SU-DHL-6 (cell line): ENCODE measurements at regions not wholly inside any gene's neighbourhood (a gene's known extent, or its start where the extent isn't known, plus 50 kb on each side); places are given as distances from the start of the nearest gene placed in this dataset.

Experiments
- H2AFZ ChIP-seq: fragments of 200-600 bp; sonication (generic); 2 replicates; pipeline ENCODE4 v1.6.1; 2014; ENCODE audit warnings: low read depth, mild to moderate bottlenecking, moderate library complexity, mixed read lengths, antibody characterized with exemption, low read length; ENCODE audit not compliant: severe bottlenecking
- H3F3A ChIP-seq: fragments of 200-600 bp; shearing (Covaris generic); 2 replicates; pipeline ENCODE4 v1.6.0; 2016; ENCODE audit warnings: antibody characterized with exemption, mild to moderate bottlenecking; ENCODE audit not compliant: insufficient read depth
- H3K27ac ChIP-seq: fragments of 200-600 bp; sonication (generic); 2 replicates; pipeline ENCODE4 v1.5.1; 2016; ENCODE audit warnings: low read depth, mild to moderate bottlenecking, low read length, moderate library complexity, mixed read lengths
- H3K27me3 ChIP-seq: fragments of 200-600 bp; sonication (generic), shearing (Covaris generic); 2 replicates; pipeline ENCODE4 v1.6.0; 2014; ENCODE audit warnings: mild to moderate bottlenecking, low read length
- H3K36me3 ChIP-seq: fragments of 200-600 bp; sonication (generic); 2 replicates; pipeline ENCODE4 v1.6.1; 2014; ENCODE audit warnings: mild to moderate bottlenecking, low read length, mixed read lengths
- H3K4me2 ChIP-seq: fragments of 300-600, 200-600 bp; shearing (Covaris generic), sonication (generic); 2 replicates; pipeline ENCODE4 v1.6.0; 2014; ENCODE audit warnings: low read length, low read depth, mild to moderate bottlenecking; ENCODE audit not compliant: poor library complexity, severe bottlenecking
- H3K4me3 ChIP-seq: fragments of 200-600 bp; sonication (generic); 2 replicates; pipeline ENCODE4 v1.5.1; 2014; ENCODE audit warnings: antibody characterized with exemption, low read length, mild to moderate bottlenecking, mixed read lengths; ENCODE audit not compliant: insufficient read depth, poor library complexity, severe bottlenecking
- H3K79me2 ChIP-seq: fragments of 200-600 bp; sonication (generic); 2 replicates; pipeline ENCODE4 v1.6.1; 2014; ENCODE audit warnings: mild to moderate bottlenecking, low read length, moderate library complexity; ENCODE audit not compliant: insufficient read depth
- H3K9ac ChIP-seq: fragments of 200-600 bp; sonication (generic); 2 replicates; pipeline ENCODE4 v1.7.0; 2014; ENCODE audit warnings: mild to moderate bottlenecking, low read length
- H3K9me2 ChIP-seq: fragments of 200-600 bp; sonication (generic); replicated peaks from 2 replicates; pipeline ENCODE4 v1.6.1; 2014; ENCODE audit warnings: low read length; ENCODE audit not compliant: insufficient read depth
- H3K9me3 ChIP-seq: fragments of 200-600 bp; sonication (generic); 2 replicates; pipeline ENCODE4 v1.6.1; 2014; ENCODE audit warnings: low read length, mixed read lengths; ENCODE audit not compliant: insufficient read depth
- H4K20me1 ChIP-seq: fragments of 200-600 bp; sonication (generic); 2 replicates; pipeline ENCODE4 v1.6.1; 2014; ENCODE audit warnings: low read depth, mild to moderate bottlenecking, antibody characterized with exemption, low read length, moderate library complexity, mixed read lengths
- EZH2phosphoT487 ChIP-seq: fragments of 200-600 bp; sonication (generic), shearing (Covaris generic); conservative IDR thresholded peaks from 2 replicates; pipeline ENCODE4 v1.6.1; 2018; ENCODE audit warnings: mild to moderate bottlenecking, antibody characterized with exemption, low read length, moderate library complexity, mixed read lengths
- TF ChIP-seq, protein P1 (sequence below): fragments of 200-600 bp; sonication (generic); IDR thresholded peaks from one replicate; pipeline ENCODE4 v1.5.1; 2017; ENCODE audit warnings: antibody characterized with exemption, mild to moderate bottlenecking, low read length, moderate library complexity; ENCODE audit not compliant: insufficient read depth, poor library complexity, severe bottlenecking

- Histone ChIP-seq H2AFZ (no peak overlapping the region), H3K36me3 (no peaks in the 10 kb centered on the region), H3K79me2 (no peaks in the 10 kb centered on the region), H3K27me3 (no peaks in the 10 kb centered on the region), H3K4me3 (no peak overlapping the region), H3K9me2 (no peaks in the 10 kb centered on the region), H3F3A (no peaks in the 10 kb centered on the region), H3K27ac (no peak overlapping the region), H3K9me3 (no peaks in the 10 kb centered on the region), H3K4me2 (no peak overlapping the region), H4K20me1 (no peaks in the 10 kb centered on the region), H3K9ac (no peak overlapping the region)
- TF ChIP-seq, protein P1, sequence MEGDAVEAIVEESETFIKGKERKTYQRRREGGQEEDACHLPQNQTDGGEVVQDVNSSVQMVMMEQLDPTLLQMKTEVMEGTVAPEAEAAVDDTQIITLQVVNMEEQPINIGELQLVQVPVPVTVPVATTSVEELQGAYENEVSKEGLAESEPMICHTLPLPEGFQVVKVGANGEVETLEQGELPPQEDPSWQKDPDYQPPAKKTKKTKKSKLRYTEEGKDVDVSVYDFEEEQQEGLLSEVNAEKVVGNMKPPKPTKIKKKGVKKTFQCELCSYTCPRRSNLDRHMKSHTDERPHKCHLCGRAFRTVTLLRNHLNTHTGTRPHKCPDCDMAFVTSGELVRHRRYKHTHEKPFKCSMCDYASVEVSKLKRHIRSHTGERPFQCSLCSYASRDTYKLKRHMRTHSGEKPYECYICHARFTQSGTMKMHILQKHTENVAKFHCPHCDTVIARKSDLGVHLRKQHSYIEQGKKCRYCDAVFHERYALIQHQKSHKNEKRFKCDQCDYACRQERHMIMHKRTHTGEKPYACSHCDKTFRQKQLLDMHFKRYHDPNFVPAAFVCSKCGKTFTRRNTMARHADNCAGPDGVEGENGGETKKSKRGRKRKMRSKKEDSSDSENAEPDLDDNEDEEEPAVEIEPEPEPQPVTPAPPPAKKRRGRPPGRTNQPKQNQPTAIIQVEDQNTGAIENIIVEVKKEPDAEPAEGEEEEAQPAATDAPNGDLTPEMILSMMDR: no peak
- TF ChIP-seq EZH2phosphoT487: no peak
These were observed 428.2 kb upstream of the RGMA start for GRCh38 chr15:93517176-93517575.

DNA sequence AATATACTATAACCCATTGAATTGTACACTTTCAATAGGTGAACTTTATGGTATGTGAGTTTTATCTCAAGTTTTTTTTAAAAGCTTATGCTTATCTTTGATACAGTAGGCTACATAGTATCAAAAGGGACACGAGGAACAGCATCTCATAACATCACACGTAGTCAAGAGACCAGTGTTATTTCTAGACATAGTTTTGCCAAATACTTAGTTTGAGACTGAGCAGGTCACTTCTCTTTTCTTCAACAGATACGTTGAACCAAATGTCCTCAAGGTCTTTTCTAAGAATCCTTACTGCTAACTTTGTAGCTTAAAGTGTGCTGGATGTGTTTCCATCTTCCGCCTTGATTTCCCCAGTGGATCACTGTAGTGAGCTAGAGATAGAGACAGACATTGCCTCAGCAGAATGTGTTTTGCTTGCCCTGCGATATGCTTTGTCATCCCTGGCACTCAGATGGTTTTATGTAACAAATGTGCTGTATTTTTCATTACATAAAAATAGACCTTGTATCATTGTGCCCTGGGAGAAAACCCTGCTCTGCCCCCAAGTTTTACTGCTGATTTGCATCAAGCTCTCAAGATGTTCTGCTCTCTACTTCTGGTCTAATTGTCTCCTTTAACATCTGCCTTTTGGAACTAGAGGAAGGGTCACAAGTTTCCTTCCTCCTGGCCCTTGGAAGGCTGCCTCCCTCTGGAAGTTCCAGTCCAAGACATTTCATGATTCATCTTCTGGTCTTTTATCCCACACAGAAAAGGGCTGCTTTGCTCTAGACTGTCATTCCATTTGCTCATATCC, 426.4 kb upstream of the RGMA start:
- Histone ChIP-seq H3K4me2 (no peak overlapping the region), H3K9me2 (no peaks in the 10 kb centered on the region), H3K4me3 (no peak overlapping the region), H4K20me1 (no peaks in the 10 kb centered on the region), H3F3A (no peaks in the 10 kb centered on the region), H2AFZ (no peak overlapping the region), H3K27me3 (no peaks in the 10 kb centered on the region), H3K9me3 (no peaks in the 10 kb centered on the region), H3K79me2 (no peaks in the 10 kb centered on the region), H3K9ac (no peak overlapping the region), H3K27ac (no peak overlapping the region), H3K36me3 (no peaks in the 10 kb centered on the region)
- TF ChIP-seq EZH2phosphoT487: no peak
- TF ChIP-seq, protein P1: no peak

- Histone ChIP-seq H3K27me3 (no peaks in the 10 kb centered on the region), H3K4me3 (no peak overlapping the region), H3K9me3 (no peaks in the 10 kb centered on the region), H3K27ac (no peak overlapping the region), H4K20me1 (no peaks in the 10 kb centered on the region), H3K36me3 (no peaks in the 10 kb centered on the region), H3K4me2 (no peak overlapping the region), H3K79me2 (no peaks in the 10 kb centered on the region), H3K9ac (no peak overlapping the region), H3K9me2 (no peaks in the 10 kb centered on the region), H3F3A (no peaks in the 10 kb centered on the region), H2AFZ (no peak overlapping the region)
- TF ChIP-seq, protein P1: no peak
- no peak for TF ChIP-seq EZH2phosphoT487
These were observed 417.6 kb upstream of the RGMA start for GRCh38 chr15:93506646-93507045.
